K562 (cell line): ENCODE measurements at regions not wholly inside any gene's neighbourhood (a gene's known extent, or its start where the extent isn't known, plus 50 kb on each side); places are given as distances from the start of the nearest gene placed in this dataset.
A peak's percentile ranks its signal among the peaks of the same experiment; 100 is the strongest.

ENCODE experiments used
- MCM3 ChIP-seq: fragments of 450-650 bp; IDR thresholded peaks from 2 replicates; pipeline ENCODE4 v1.6.1; 2016
- NCOA2 ChIP-seq, 2 experiments: fragments of 450-650 bp; IDR thresholded peaks; 2 replicates each; pipeline ENCODE4 v1.6.1; 2018; ENCODE audit warnings: mild to moderate bottlenecking in 2 of 2, moderate library complexity in 1 of 2; ENCODE audit not compliant: partially characterized antibody in 2 of 2
- NFXL1 ChIP-seq: fragments of 450-650 bp; formaldehyde crosslinking; IDR thresholded peaks from 2 replicates; pipeline ENCODE4 v1.4.0; 2021; ENCODE audit warnings: mild to moderate bottlenecking
- PHF21A ChIP-seq: fragments of 450-650 bp; IDR thresholded peaks from 2 replicates; pipeline ENCODE4 v1.6.1; 2017; ENCODE audit warnings: low read depth, borderline replicate concordance
- RAD21 ChIP-seq, 2 experiments: fragments of 250-450 bp in 1 of 2; fragments of 450-650 bp in 1 of 2; sonication (Bioruptor Pico) in 1 of 2; formaldehyde crosslinking in 1 of 2; IDR thresholded peaks in 1 of 2; conservative IDR thresholded peaks in 1 of 2; 2 replicates each; pipeline versions ENCODE4 v1.4.0 to v1.8.0; 2020 to 2022; ENCODE audit warnings: mild to moderate bottlenecking in 2 of 2, moderate library complexity in 1 of 2
- ZNF184 ChIP-seq: sonication (generic); formaldehyde crosslinking; IDR thresholded peaks from 2 replicates; pipeline ENCODE4 v1.5.0; 2020; ENCODE audit warnings: missing genetic modification reagents
- TF ChIP-seq, protein P1 (sequence below), 2 experiments: fragments of 450-650 bp; formaldehyde crosslinking in 1 of 2; IDR thresholded peaks; 2 replicates each; pipeline versions ENCODE4 v1.4.0 to v1.6.1; 2014 to 2020; ENCODE audit warnings: mild to moderate bottlenecking in 2 of 2, borderline replicate concordance in 1 of 2, low read depth in 1 of 2
- TF ChIP-seq, protein P2 (sequence below): fragments of 250-450 bp; sonication (Bioruptor Pico); IDR thresholded peaks from 2 replicates; pipeline ENCODE4 v1.8.0; 2022; ENCODE audit warnings: inconsistent platforms, mild to moderate bottlenecking, moderate library complexity, borderline replicate concordance
- TF ChIP-seq, protein P3 (sequence below): IDR thresholded peaks from 2 replicates; pipeline ENCODE4 v1.6.1; 2011; ENCODE audit warnings: borderline replicate concordance, low read depth, mild to moderate bottlenecking, moderate library complexity, low read length; ENCODE audit not compliant: insufficient read depth, poor library complexity, severe bottlenecking

DNA sequence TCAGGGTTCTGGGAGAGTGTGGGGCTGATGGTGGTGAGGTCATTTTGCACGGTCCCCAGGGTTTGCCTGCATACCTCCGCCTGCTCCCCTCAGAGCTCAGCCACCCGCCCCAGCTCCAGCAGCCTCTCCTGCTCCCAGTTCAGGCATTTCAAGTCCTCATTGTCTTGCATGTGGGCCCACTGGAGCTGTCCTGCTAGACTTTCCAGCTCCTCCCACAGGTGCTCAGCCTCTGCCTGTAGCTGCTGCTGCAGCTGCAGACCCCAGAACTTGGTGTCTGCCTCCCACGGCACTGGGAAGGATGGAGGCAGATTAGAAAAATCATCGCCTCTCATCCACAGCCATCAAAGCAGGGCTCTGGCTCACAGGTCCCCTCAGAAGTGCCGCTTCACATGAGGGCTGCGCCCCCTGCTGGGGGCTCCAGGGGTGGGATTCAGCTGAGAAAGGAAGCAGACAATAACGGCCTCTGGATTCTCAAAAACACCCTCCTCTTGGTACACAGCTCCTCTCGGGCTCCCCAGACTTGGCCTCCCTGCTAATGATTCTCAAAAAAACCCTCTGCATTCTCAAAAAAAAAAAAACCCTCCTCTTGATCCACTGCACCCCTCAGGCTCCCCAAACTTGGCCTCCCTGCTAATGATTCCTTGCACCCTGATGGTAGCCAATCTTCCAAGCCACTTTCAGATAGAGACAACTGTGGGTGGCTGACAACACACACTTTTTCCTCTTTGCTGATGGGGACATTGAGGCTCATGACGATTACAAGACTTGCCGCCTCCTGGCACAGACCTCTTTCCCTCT, 89.3 kb upstream of the C2CD4B start (continued):
- TF ChIP-seq, protein P1, sequence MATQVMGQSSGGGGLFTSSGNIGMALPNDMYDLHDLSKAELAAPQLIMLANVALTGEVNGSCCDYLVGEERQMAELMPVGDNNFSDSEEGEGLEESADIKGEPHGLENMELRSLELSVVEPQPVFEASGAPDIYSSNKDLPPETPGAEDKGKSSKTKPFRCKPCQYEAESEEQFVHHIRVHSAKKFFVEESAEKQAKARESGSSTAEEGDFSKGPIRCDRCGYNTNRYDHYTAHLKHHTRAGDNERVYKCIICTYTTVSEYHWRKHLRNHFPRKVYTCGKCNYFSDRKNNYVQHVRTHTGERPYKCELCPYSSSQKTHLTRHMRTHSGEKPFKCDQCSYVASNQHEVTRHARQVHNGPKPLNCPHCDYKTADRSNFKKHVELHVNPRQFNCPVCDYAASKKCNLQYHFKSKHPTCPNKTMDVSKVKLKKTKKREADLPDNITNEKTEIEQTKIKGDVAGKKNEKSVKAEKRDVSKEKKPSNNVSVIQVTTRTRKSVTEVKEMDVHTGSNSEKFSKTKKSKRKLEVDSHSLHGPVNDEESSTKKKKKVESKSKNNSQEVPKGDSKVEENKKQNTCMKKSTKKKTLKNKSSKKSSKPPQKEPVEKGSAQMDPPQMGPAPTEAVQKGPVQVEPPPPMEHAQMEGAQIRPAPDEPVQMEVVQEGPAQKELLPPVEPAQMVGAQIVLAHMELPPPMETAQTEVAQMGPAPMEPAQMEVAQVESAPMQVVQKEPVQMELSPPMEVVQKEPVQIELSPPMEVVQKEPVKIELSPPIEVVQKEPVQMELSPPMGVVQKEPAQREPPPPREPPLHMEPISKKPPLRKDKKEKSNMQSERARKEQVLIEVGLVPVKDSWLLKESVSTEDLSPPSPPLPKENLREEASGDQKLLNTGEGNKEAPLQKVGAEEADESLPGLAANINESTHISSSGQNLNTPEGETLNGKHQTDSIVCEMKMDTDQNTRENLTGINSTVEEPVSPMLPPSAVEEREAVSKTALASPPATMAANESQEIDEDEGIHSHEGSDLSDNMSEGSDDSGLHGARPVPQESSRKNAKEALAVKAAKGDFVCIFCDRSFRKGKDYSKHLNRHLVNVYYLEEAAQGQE (IDR thresholded peaks at IDR 0.05; ENCODE audit: borderline replicate concordance) = peak; percentile 38; the same call in 1 of the 2 replicates
- TF ChIP-seq, protein P1 (CRISPR knock-in tag; IDR thresholded peaks at IDR 0.05; ENCODE audit: low read depth) = no peak
- TF ChIP-seq NFXL1 (CRISPR knock-in tag) (no peak), NCOA2 (IDR thresholded peaks at IDR 0.05; ENCODE audit: partially characterized antibody in 2 of 2) (no peak), PHF21A (no peak), ZNF184 (CRISPR knock-in tag) (no peak), MCM3 (no peak), RAD21 (CRISPR knock-in tag; conservative IDR thresholded peaks at IDR 0.05 in 1 of 2, IDR thresholded peaks at IDR 0.05 in 1 of 2) (peak; percentile 55 to 70)
- TF ChIP-seq, protein P2, sequence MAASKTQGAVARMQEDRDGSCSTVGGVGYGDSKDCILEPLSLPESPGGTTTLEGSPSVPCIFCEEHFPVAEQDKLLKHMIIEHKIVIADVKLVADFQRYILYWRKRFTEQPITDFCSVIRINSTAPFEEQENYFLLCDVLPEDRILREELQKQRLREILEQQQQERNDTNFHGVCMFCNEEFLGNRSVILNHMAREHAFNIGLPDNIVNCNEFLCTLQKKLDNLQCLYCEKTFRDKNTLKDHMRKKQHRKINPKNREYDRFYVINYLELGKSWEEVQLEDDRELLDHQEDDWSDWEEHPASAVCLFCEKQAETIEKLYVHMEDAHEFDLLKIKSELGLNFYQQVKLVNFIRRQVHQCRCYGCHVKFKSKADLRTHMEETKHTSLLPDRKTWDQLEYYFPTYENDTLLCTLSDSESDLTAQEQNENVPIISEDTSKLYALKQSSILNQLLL (CRISPR knock-in tag) = no peak
- TF ChIP-seq, protein P3, sequence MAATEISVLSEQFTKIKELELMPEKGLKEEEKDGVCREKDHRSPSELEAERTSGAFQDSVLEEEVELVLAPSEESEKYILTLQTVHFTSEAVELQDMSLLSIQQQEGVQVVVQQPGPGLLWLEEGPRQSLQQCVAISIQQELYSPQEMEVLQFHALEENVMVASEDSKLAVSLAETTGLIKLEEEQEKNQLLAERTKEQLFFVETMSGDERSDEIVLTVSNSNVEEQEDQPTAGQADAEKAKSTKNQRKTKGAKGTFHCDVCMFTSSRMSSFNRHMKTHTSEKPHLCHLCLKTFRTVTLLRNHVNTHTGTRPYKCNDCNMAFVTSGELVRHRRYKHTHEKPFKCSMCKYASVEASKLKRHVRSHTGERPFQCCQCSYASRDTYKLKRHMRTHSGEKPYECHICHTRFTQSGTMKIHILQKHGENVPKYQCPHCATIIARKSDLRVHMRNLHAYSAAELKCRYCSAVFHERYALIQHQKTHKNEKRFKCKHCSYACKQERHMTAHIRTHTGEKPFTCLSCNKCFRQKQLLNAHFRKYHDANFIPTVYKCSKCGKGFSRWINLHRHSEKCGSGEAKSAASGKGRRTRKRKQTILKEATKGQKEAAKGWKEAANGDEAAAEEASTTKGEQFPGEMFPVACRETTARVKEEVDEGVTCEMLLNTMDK = peak; percentile 86
